ENCODE measurements at regions not wholly inside any gene's neighbourhood (a gene's known extent, or its start where the extent isn't known, plus 50 kb on each side); places are given as distances from the start of the nearest gene placed in this dataset.

DNA sequence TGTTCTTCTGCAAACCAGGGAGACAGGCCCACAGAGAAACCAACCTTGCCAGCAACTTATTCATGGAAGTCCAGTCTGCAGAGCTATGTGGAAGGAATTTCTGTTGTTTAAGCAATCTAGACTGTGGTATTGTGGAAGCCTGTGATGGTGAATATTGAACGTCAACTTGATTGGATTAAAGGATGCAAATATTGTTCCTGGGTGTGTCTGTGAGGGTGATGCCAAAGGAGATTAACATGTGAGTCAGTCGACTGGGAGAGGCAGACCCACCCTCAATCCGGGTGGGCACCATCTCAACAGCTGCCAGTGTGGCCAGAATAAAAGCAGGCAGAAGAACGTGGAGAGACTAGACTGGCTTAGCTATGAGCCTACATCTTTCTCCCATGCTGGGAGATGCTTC is 606.0 kb downstream of the EFNB2 start:
- TF ChIP-seq POLR2A (IDR thresholded peaks at IDR 0.05; ENCODE audit: low read depth, low read length) (no peak), POLR2AphosphoS5 (IDR thresholded peaks at IDR 0.05; ENCODE audit: low read depth, low read length) (no peak), TAF1 (IDR thresholded peaks at IDR 0.05; ENCODE audit: low read depth, low read length) (no peak), SPI1 (IDR thresholded peaks at IDR 0.05; ENCODE audit: low read depth, low read length) (no peak)

Measured in GM12891 (cell line).